Tibial nerve (tissue), 4 donors: ENCODE measurements at regions not wholly inside any gene's neighbourhood (a gene's known extent, or its start where the extent isn't known, plus 50 kb on each side); places are given as distances from the start of the nearest gene placed in this dataset.
"Not testable (repeated sequence)": the region's sequence is repeated elsewhere in the genome, so short reads cannot be mapped to it uniquely, and the experiment has no call there.

Experiments used
- DNase-seq, 2 donors: peaks; one replicate each; pipeline ENCODE4 v3.0.0-alpha.2; 2019; ENCODE audit warnings: low spot score in 2 of 2
- H3K27ac ChIP-seq, 4 donors: fragments of 200-600 bp; sonication (generic) in 3 of 4; one replicate each; pipeline ENCODE4 v1.5.1; 2017 to 2019; ENCODE audit warnings: mild to moderate bottlenecking in 1 of 4
- H3K27me3 ChIP-seq, 2 donors: fragments of 200-600 bp; sonication (generic) in 1 of 2; one replicate each; pipeline versions ENCODE4 v1.5.1 to v1.6.0; 2017 to 2019
- H3K36me3 ChIP-seq, 3 donors: fragments of 200-600 bp; sonication (generic); one replicate each; pipeline ENCODE4 v1.5.1; 2018 to 2019
- H3K4me1 ChIP-seq, 4 donors: fragments of 200-600 bp; sonication (generic) in 3 of 4; one replicate each; pipeline ENCODE4 v1.5.1; 2017 to 2019
- H3K4me3 ChIP-seq, 4 donors: fragments of 200-600 bp; sonication (generic) in 3 of 4; one replicate each; pipeline ENCODE4 v1.5.1; 2017 to 2019; ENCODE audit warnings: mild to moderate bottlenecking in 1 of 4, moderate library complexity in 1 of 4
- H3K9me3 ChIP-seq, 4 donors: fragments of 200-600 bp; sonication (generic) in 3 of 4; one replicate each; pipeline ENCODE4 v1.5.1; 2017 to 2019
- CTCF ChIP-seq, 5 experiments: fragments of 200-600 bp in 3 of 5; fragments of 450-650 bp in 2 of 5; sonication (generic) in 3 of 5; IDR thresholded peaks; one replicate each; pipeline ENCODE4 v1.5.1; 2016 to 2019; ENCODE audit warnings: antibody characterized with exemption in 5 of 5, mild to moderate bottlenecking in 3 of 5, moderate library complexity in 2 of 5
- EP300 ChIP-seq, 2 donors: sonication (generic); formaldehyde crosslinking; IDR thresholded peaks; one replicate each; pipeline ENCODE4 v1.6.1; 2017; ENCODE audit warnings: antibody characterized with exemption in 2 of 2, mild to moderate bottlenecking in 1 of 2
- POLR2A ChIP-seq, 2 donors: fragments of 450-650 bp; IDR thresholded peaks; one replicate each; pipeline ENCODE4 v1.6.1; 2017; ENCODE audit warnings: antibody characterized with exemption in 2 of 2, mild to moderate bottlenecking in 2 of 2, moderate library complexity in 2 of 2
- WGBS, 2 donors: methylation state at CpG; one replicate each; pipeline ENCODE4 v1.1.5; 2018; 5-methylcytosine and 5-hydroxymethylcytosine counted together

- no peak for TF ChIP-seq CTCF (IDR thresholded peaks at IDR 0.05)
- TF ChIP-seq POLR2A (IDR thresholded peaks at IDR 0.05): no peak
- TF ChIP-seq EP300 (IDR thresholded peaks at IDR 0.05): no peak
- 68 to 77% methylated on average over 3 of the region's 3 CpGs for WGBS, 2 donors
These were observed 388.3 kb downstream of the COG6 start for GRCh38 chr13:40043764-40044163.

GRCh38 chr13:40047322-40047771, 391.9 kb downstream of the COG6 start:
- no peak for TF ChIP-seq EP300 (IDR thresholded peaks at IDR 0.05)
- no peak for TF ChIP-seq POLR2A (IDR thresholded peaks at IDR 0.05)
- TF ChIP-seq CTCF (IDR thresholded peaks at IDR 0.05): no peak
- Histone ChIP-seq H3K27me3 (no peaks in the 10 kb centered on the region), H3K4me3 (no peak overlapping the region), H3K36me3 (no peaks in the 10 kb centered on the region), H3K27ac (no peak overlapping the region), H3K9me3 (no peaks in the 10 kb centered on the region), H3K4me1 (no peaks in the 10 kb centered on the region)
- no peak for DNase-seq
- WGBS, 2 donors: 94 to 97% methylated on average over 5 of the region's 5 CpGs

More at GRCh38 chr13:40043764-40044163, 388.3 kb downstream of the COG6 start:
- Histone ChIP-seq H3K4me1 (no peaks in the 10 kb centered on the region), H3K4me3 (no peak overlapping the region), H3K9me3 (no peaks in the 10 kb centered on the region), H3K27ac (no peak overlapping the region), H3K27me3 (no peaks in the 10 kb centered on the region), H3K36me3 (no peaks in the 10 kb centered on the region)
- no peak for DNase-seq

GRCh38 chr13:40048551-40048950, 393.1 kb downstream of the COG6 start:
- no peaks in the 10 kb centered on the region for H3K9me3 ChIP-seq
- TF ChIP-seq EP300 (IDR thresholded peaks at IDR 0.05): no peak
- no peak for TF ChIP-seq CTCF (IDR thresholded peaks at IDR 0.05)
- TF ChIP-seq POLR2A (IDR thresholded peaks at IDR 0.05): no peak
- H3K4me1 ChIP-seq: no peaks in the 10 kb centered on the region
- H3K27me3 ChIP-seq: no peaks in the 10 kb centered on the region
- H3K36me3 ChIP-seq: no peaks in the 10 kb centered on the region
- H3K4me3 ChIP-seq: no peak overlapping the region
- DNase-seq: no peak
- H3K27ac ChIP-seq: no peak overlapping the region
- WGBS, 2 donors: 63 to 64% methylated on average over 5 of the region's 5 CpGs

- H3K9me3 ChIP-seq: no peaks in the 10 kb centered on the region
- H3K27ac ChIP-seq: no peak overlapping the region
- no peak for DNase-seq
- no peaks in the 10 kb centered on the region for H3K36me3 ChIP-seq
- no peaks in the 10 kb centered on the region for H3K4me1 ChIP-seq
- no peaks in the 10 kb centered on the region for H3K27me3 ChIP-seq
- TF ChIP-seq CTCF (IDR thresholded peaks at IDR 0.05): no peak
- TF ChIP-seq POLR2A (IDR thresholded peaks at IDR 0.05): no peak
- TF ChIP-seq EP300 (IDR thresholded peaks at IDR 0.05): no peak
- H3K4me3 ChIP-seq: no peak overlapping the region
These were observed 397.5 kb downstream of the COG6 start for GRCh38 chr13:40052954-40053353.

- H3K9me3 ChIP-seq: no peaks in the 10 kb centered on the region
- TF ChIP-seq EP300 (IDR thresholded peaks at IDR 0.05): no peak
- no peak for TF ChIP-seq CTCF (IDR thresholded peaks at IDR 0.05)
- no peak for TF ChIP-seq POLR2A (IDR thresholded peaks at IDR 0.05)
These were observed 397.9 kb downstream of the COG6 start for GRCh38 chr13:40053401-40053800.

GRCh38 chr13:40054422-40054821, 399.0 kb downstream of the COG6 start:
- not testable (repeated sequence) for H3K4me1 ChIP-seq, H3K27me3 ChIP-seq, H3K36me3 ChIP-seq, H3K9me3 ChIP-seq, H3K27ac ChIP-seq, DNase-seq, H3K4me3 ChIP-seq
- 90 to 91% methylated on average over 3 of the region's 3 CpGs for WGBS, 2 donors

More at GRCh38 chr13:40053401-40053800, 397.9 kb downstream of the COG6 start:
- WGBS, 2 donors: 88 to 95% methylated on average over 4 of the region's 4 CpGs
- no peak overlapping the region for H3K4me3 ChIP-seq
- H3K27me3 ChIP-seq: no peaks in the 10 kb centered on the region
- no peaks in the 10 kb centered on the region for H3K4me1 ChIP-seq
- H3K36me3 ChIP-seq: no peaks in the 10 kb centered on the region
- H3K27ac ChIP-seq: no peak overlapping the region
- no peak for DNase-seq
